Immature natural killer cell (primary cell): ENCODE measurements at regions not wholly inside any gene's neighbourhood (a gene's known extent, or its start where the extent isn't known, plus 50 kb on each side); places are given as distances from the start of the nearest gene placed in this dataset.

Experiments used
- DNase-seq, 3 donors: peaks; one replicate each; pipeline ENCODE4 v3.0.0; 2022; ENCODE audit warnings: mixed read lengths in 1 of 3
- H3K27ac Mint-ChIP-seq, 6 donors: one replicate each; pipeline ENCODE4 v1.8.0; 2020; ENCODE audit warnings: mixed read lengths in 6 of 6, mild to moderate bottlenecking in 5 of 6, inconsistent platforms in 4 of 6, moderate library complexity in 3 of 6
- H3K27me3 Mint-ChIP-seq, 3 donors: one replicate each; pipeline ENCODE4 v1.8.0; 2020 to 2021; ENCODE audit warnings: low read depth in 3 of 3, mild to moderate bottlenecking in 3 of 3, mixed read lengths in 3 of 3, moderate library complexity in 3 of 3, inconsistent platforms in 1 of 3
- H3K36me3 Mint-ChIP-seq, 3 donors: one replicate each; pipeline ENCODE4 v1.8.0; 2020; ENCODE audit warnings: mixed read lengths in 3 of 3, inconsistent platforms in 2 of 3, mild to moderate bottlenecking in 2 of 3
- H3K4me1 Mint-ChIP-seq, 2 donors: one replicate each; pipeline ENCODE4 v1.8.0; 2020; ENCODE audit warnings: inconsistent platforms in 2 of 2, mild to moderate bottlenecking in 2 of 2, mixed read lengths in 2 of 2, moderate library complexity in 1 of 2
- H3K4me3 Mint-ChIP-seq, 5 donors: one replicate each; pipeline ENCODE4 v1.8.0; 2020; ENCODE audit warnings: mild to moderate bottlenecking in 5 of 5, mixed read lengths in 5 of 5, inconsistent platforms in 3 of 5, moderate library complexity in 3 of 5
- H3K9me3 Mint-ChIP-seq, 6 donors: one replicate each; pipeline ENCODE4 v1.8.0; 2020; ENCODE audit warnings: mild to moderate bottlenecking in 6 of 6, mixed read lengths in 6 of 6, inconsistent platforms in 4 of 6, moderate library complexity in 3 of 6

GRCh38 chr13:66033924-66034323 lies 1196.2 kb downstream of the PCDH9 start:
- Mint-ChIP-seq H3K4me3 (no peak overlapping the region), H3K27ac (no peak overlapping the region), H3K27me3 (no peaks in the 10 kb centered on the region), H3K36me3 (no peaks in the 10 kb centered on the region), H3K4me1 (no peaks in the 10 kb centered on the region), H3K9me3 (peaks cover 0 to 9% (median 0%) of the 10 kb centered on the region in 6 donors)
- DNase-seq = no peak

- Mint-ChIP-seq H3K4me1 (no peaks in the 10 kb centered on the region), H3K36me3 (peaks cover 0 to 3% (median 0%) of the 10 kb centered on the region in 3 donors), H3K27ac (no peak overlapping the region)
Measured at GRCh38 chr13:66021846-66022245, 1208.3 kb downstream of the PCDH9 start.

DNA sequence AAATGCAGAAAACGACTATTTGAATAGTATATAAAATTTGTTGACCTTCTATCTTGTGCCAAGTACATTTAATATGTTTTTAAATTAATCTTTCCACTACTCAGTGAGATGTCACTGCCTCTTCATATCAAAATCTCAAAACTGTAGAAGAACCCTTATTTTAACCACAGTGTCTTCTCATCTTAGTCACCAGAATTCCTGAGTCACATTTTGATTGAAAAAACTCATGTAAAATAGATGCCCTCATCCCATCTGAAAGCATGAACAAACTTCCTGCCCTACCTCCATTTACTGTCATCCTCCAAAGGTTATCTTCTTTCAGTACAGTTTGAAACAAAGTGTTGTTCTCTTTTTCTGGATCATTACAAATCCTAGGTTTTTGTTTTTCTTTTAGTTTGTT lies 1215.4 kb downstream of the PCDH9 start:
- no peak for DNase-seq
- Mint-ChIP-seq H3K27me3 (peaks cover 0 to 5% (median 0%) of the 10 kb centered on the region in 3 donors), H3K27ac (no peak overlapping the region), H3K4me1 (no peaks in the 10 kb centered on the region), H3K4me3 (no peak overlapping the region), H3K36me3 (no peaks in the 10 kb centered on the region), H3K9me3 (peaks cover 0 to 9% (median 0%) of the 10 kb centered on the region in 6 donors)

More at GRCh38 chr13:66021846-66022245, 1208.3 kb downstream of the PCDH9 start:
- Mint-ChIP-seq H3K27me3 (peaks cover 0 to 4% (median 0%) of the 10 kb centered on the region in 3 donors), H3K9me3 (peaks cover 0 to 4% (median 0%) of the 10 kb centered on the region in 6 donors), H3K4me3 (no peak overlapping the region)
- DNase-seq = no peak

DNA sequence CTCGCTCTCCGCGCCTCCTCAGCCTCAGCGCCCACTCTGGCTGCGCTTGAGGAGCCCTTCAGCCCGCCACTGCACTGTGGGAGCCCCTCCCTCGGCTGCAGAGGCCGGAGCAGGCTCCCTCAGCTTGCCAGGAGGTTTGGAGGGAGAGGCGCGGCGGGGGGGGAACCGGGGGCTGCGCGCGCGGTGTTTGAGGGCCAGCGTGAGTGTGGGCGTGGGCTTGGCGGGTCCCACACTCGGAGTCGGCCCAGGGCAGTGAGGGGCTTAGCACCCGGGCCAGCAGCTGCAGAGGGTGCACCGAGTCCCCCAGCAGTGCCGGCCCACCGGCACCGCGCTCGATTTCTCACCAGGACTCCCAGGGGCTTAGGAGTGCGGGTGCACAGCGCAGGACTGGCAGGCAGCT lies 1220.9 kb downstream of the PCDH9 start:
- Mint-ChIP-seq H3K27ac (no peak overlapping the region), H3K27me3 (no peaks in the 10 kb centered on the region), H3K4me3 (no peak overlapping the region), H3K4me1 (no peaks in the 10 kb centered on the region), H3K9me3 (peaks cover 0 to 26% (median 0%) of the 10 kb centered on the region in 6 donors), H3K36me3 (no peaks in the 10 kb centered on the region)
- DNase-seq = no peak

DNA sequence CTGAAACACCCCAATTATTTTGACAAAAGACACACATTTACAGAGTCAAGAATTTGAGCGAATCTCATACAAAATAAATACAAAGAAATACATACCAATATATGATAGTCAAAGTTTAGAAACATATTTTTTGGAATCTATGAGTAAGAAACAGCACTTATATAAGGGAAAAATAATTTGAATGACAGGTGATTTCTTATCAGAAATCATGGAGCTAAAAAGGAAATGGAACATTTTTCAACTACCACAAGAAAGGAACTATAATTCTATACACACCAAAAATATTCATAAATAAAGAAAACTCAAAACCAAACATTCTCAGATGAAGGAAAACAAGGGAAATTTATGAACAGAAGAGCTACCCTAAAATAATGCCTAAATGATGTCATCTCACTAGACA lies 1226.6 kb downstream of the PCDH9 start:
- H3K4me1 Mint-ChIP-seq = no peaks in the 10 kb centered on the region
- no peak overlapping the region for H3K4me3 Mint-ChIP-seq
- DNase-seq = no peak
- H3K27me3 Mint-ChIP-seq = no peaks in the 10 kb centered on the region
- no peak overlapping the region for H3K27ac Mint-ChIP-seq
- peaks cover 0 to 8% (median 5%) of the 10 kb centered on the region in 3 donors for H3K36me3 Mint-ChIP-seq
- peaks cover 5 to 25% (median 7%) of the 10 kb centered on the region in 6 donors for H3K9me3 Mint-ChIP-seq

- H3K36me3 Mint-ChIP-seq = peaks cover 0 to 8% (median 5%) of the 10 kb centered on the region in 3 donors
- H3K4me1 Mint-ChIP-seq = no peaks in the 10 kb centered on the region
- peaks cover 5 to 14% (median 7%) of the 10 kb centered on the region in 6 donors for H3K9me3 Mint-ChIP-seq
- no peaks in the 10 kb centered on the region for H3K27me3 Mint-ChIP-seq
- H3K27ac Mint-ChIP-seq = no peak overlapping the region
- H3K4me3 Mint-ChIP-seq = no peak overlapping the region
- DNase-seq = no peak
Measured at GRCh38 chr13:66001140-66001539, 1229.0 kb downstream of the PCDH9 start.

DNA sequence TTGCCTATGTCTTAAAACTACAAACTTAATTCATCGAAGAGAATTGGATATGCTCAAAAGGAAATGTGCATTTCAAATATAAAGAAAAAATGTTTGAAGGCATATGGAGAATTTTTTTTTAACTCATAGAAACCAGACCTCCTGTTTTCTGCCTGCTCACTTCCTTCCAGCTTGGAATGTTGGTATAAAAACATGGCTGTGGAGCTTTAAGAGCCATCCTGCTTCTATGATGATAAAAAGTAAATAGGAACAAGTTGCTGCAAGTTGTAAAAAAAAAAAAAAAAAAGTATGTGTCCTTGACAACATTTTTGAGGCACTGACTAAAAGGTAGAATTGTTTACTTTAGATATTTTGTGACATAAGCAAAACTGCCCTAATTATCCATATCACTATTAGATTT lies 1230.7 kb downstream of the PCDH9 start:
- Mint-ChIP-seq H3K27ac (no peak overlapping the region), H3K27me3 (no peaks in the 10 kb centered on the region), H3K9me3 (peaks cover 5 to 14% (median 7%) of the 10 kb centered on the region in 6 donors), H3K4me3 (no peak overlapping the region), H3K4me1 (no peaks in the 10 kb centered on the region), H3K36me3 (peaks cover 0 to 8% (median 5%) of the 10 kb centered on the region in 3 donors)
- DNase-seq = no peak

- no peak for DNase-seq
- Mint-ChIP-seq H3K36me3 (no peaks in the 10 kb centered on the region), H3K4me1 (peaks cover 8 to 10% of the 10 kb centered on the region in 2 donors), H3K9me3 (peaks cover 0 to 6% (median 0%) of the 10 kb centered on the region in 6 donors), H3K27ac (no peak overlapping the region), H3K27me3 (peaks cover 0 to 3% (median 0%) of the 10 kb centered on the region in 3 donors), H3K4me3 (no peak overlapping the region)
Measured at GRCh38 chr13:65990684-65991083, 1239.5 kb downstream of the PCDH9 start.

DNA sequence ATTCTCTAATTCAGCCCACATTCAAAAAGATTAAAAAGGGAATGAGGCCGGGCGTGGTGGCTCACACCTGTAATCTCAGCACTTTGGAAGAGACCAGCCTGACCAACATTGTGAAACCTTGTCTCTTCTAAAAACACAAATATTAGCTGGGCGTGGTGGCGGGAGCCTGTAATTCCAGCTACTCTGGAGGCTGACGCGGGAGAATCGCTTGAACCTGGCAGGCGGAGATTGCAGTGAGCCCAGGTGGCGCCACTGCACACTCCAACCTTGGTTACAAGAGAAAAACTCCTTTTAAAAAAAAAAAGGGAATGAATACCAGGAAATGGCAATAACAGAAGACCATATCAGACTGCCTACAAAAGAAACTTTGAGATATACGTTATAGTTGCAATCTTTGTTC lies 1244.5 kb downstream of the PCDH9 start:
- no peak overlapping the region for H3K4me3 Mint-ChIP-seq
- no peaks in the 10 kb centered on the region for H3K9me3 Mint-ChIP-seq
- H3K27me3 Mint-ChIP-seq = peaks cover 0 to 2% (median 0%) of the 10 kb centered on the region in 3 donors
- no peaks in the 10 kb centered on the region for H3K4me1 Mint-ChIP-seq
- H3K36me3 Mint-ChIP-seq = no peaks in the 10 kb centered on the region
- DNase-seq = no peak
- no peak overlapping the region for H3K27ac Mint-ChIP-seq

GRCh38 chr13:65977525-65977924 lies 1252.6 kb downstream of the PCDH9 start:
- Mint-ChIP-seq H3K9me3 (peaks cover 0 to 15% (median under 1%) of the 10 kb centered on the region in 6 donors), H3K36me3 (peaks cover 0 to 4% (median 0%) of the 10 kb centered on the region in 3 donors), H3K4me3 (no peak overlapping the region), H3K27ac (no peak overlapping the region), H3K27me3 (peaks cover 0 to 2% (median 0%) of the 10 kb centered on the region in 3 donors), H3K4me1 (no peaks in the 10 kb centered on the region)
- DNase-seq = no peak

DNA sequence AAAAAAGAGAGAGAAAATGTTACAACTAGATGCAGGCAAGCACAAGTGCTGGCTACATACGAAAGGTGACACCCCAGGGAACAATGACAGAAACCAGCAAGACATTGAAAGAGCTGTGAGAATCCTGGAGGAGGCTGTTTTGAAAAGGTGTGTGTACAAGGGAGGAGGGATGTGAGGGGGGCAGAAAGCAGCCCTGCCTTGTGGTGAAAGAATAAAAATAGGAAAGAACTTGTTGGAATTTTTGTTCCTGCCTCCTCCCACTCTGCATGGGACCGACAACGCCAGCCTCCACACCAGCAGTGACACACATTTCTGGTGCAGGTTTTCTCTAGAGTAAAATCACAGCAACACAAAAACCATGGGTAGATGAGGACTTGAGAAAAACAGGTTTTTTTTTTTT lies 1258.6 kb downstream of the PCDH9 start:
- Mint-ChIP-seq H3K27ac (no peak overlapping the region), H3K27me3 (peaks cover 0 to 2% (median 0%) of the 10 kb centered on the region in 3 donors), H3K9me3 (peaks cover 0 to 21% (median 2%) of the 10 kb centered on the region in 6 donors), H3K36me3 (peaks cover 0 to 4% (median 0%) of the 10 kb centered on the region in 3 donors), H3K4me3 (no peak overlapping the region), H3K4me1 (no peaks in the 10 kb centered on the region)
- no peak for DNase-seq

DNA sequence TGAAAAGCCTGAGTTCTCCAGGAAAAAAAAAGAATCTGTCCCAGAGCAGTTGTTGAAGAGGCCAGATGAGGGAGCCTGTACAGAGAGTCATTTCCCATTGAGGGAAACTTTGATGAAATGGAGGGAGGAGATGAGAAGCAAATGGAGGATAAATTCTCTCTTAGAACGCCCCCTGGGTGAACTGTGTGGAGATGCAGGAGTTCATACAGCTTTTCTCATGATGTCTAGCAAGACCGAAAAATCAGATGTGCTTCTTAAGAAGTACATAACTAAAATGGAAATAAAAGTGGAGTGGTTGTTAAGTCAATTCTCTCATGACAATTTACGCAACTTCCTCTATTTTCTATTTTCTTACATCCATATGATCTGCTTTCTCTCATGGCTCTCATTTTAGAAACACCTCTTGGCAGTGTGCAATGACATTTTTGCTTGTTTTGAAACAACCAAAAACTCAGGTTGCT lies 1263.1 kb downstream of the PCDH9 start:
- H3K27ac Mint-ChIP-seq = no peak overlapping the region
- peaks cover 0 to 2% (median 0%) of the 10 kb centered on the region in 3 donors for H3K27me3 Mint-ChIP-seq
- no peaks in the 10 kb centered on the region for H3K36me3 Mint-ChIP-seq
- H3K4me1 Mint-ChIP-seq = no peaks in the 10 kb centered on the region
- H3K4me3 Mint-ChIP-seq = no peak overlapping the region
- no peak for DNase-seq
- peaks cover 0 to 21% (median 3%) of the 10 kb centered on the region in 6 donors for H3K9me3 Mint-ChIP-seq

- no peaks in the 10 kb centered on the region for H3K4me1 Mint-ChIP-seq
- H3K27ac Mint-ChIP-seq = no peak overlapping the region
- H3K4me3 Mint-ChIP-seq = no peak overlapping the region
- DNase-seq = no peak
- H3K27me3 Mint-ChIP-seq = peaks cover 0 to 2% (median 0%) of the 10 kb centered on the region in 3 donors
- peaks cover 0 to 10% (median under 1%) of the 10 kb centered on the region in 6 donors for H3K9me3 Mint-ChIP-seq
- H3K36me3 Mint-ChIP-seq = no peaks in the 10 kb centered on the region
Measured at GRCh38 chr13:65965501-65965900, 1264.6 kb downstream of the PCDH9 start.

DNA sequence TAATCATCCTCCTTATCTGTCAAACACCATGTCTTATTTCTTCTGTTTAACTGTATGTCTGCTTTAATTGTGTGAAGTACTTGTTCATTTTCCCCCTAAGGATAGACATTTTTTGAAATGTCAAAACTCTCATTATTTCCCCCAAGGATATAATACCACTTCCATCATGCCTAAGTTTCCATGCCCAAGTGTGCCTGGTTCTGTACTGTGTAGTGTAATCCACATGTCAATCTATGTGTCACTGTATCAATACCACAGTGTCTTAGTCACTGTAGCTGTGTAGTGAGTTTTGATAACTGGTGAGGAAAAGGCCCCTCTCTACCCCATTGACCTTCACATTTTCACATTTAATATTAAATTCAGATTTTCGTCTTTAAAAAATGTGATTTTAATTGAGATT lies 1265.5 kb downstream of the PCDH9 start:
- no peak for DNase-seq
- no peak overlapping the region for H3K4me3 Mint-ChIP-seq
- peaks cover 0 to 7% (median under 1%) of the 10 kb centered on the region in 6 donors for H3K9me3 Mint-ChIP-seq
- H3K4me1 Mint-ChIP-seq = no peaks in the 10 kb centered on the region
- H3K27me3 Mint-ChIP-seq = peaks cover 0 to 2% (median 0%) of the 10 kb centered on the region in 3 donors
- no peaks in the 10 kb centered on the region for H3K36me3 Mint-ChIP-seq
- no peak overlapping the region for H3K27ac Mint-ChIP-seq

DNA sequence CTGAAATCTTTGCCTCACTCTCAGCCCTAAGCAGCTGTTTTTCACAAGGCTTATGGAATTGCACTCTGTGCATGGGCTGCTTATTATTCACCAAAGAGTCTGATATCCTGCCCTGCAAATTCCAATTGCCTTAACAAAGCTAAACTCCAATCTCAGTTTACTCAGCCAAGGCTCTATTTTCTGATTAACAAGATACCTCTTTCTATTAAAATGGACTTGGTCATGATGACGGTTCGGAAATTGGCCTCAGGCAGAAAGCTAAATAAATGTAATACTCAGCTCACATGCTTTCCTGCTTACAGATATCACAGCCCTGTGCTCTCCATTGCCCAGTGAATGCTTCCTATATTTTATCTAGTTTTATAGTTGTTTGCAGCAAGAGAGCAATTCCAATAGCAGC lies 1270.8 kb downstream of the PCDH9 start:
- H3K4me3 Mint-ChIP-seq = no peak overlapping the region

More for the DNA sequence above, 1270.8 kb downstream of the PCDH9 start:
- peaks cover 0 to 33% (median 4%) of the 10 kb centered on the region in 6 donors for H3K9me3 Mint-ChIP-seq
- no peaks in the 10 kb centered on the region for H3K36me3 Mint-ChIP-seq
- DNase-seq = no peak
- no peak overlapping the region for H3K27ac Mint-ChIP-seq
- no peaks in the 10 kb centered on the region for H3K4me1 Mint-ChIP-seq
- H3K27me3 Mint-ChIP-seq = peaks cover 2 to 7% (median 3%) of the 10 kb centered on the region in 3 donors
